Osteocyte (in vitro differentiated cells): ENCODE measurements at regions not wholly inside any gene's neighbourhood (a gene's known extent, or its start where the extent isn't known, plus 50 kb on each side); places are given as distances from the start of the nearest gene placed in this dataset.

Source experiments
- DNase-seq: peaks from one replicate; pipeline ENCODE4 v3.0.0; 2021; ENCODE audit warnings: mixed read lengths; ENCODE audit not compliant: unreplicated experiment; ENCODE audit errors: extremely low spot score
- H3K27ac Mint-ChIP-seq: one replicate; pipeline ENCODE4 v1.8.0; 2021; ENCODE audit warnings: mild to moderate bottlenecking, mixed read lengths; ENCODE audit not compliant: unreplicated experiment
- H3K27me3 Mint-ChIP-seq: one replicate; pipeline ENCODE4 v1.8.0; 2021; ENCODE audit warnings: mixed read lengths; ENCODE audit not compliant: unreplicated experiment
- H3K36me3 Mint-ChIP-seq: one replicate; pipeline ENCODE4 v1.8.0; 2021; ENCODE audit warnings: mixed read lengths; ENCODE audit not compliant: unreplicated experiment
- H3K4me1 Mint-ChIP-seq: one replicate; pipeline ENCODE4 v1.8.0; 2021; ENCODE audit warnings: mixed read lengths; ENCODE audit not compliant: unreplicated experiment
- H3K4me3 Mint-ChIP-seq: one replicate; pipeline ENCODE4 v1.8.0; 2021; ENCODE audit warnings: mild to moderate bottlenecking, moderate library complexity, mixed read lengths; ENCODE audit not compliant: unreplicated experiment
- H3K9me3 Mint-ChIP-seq: one replicate; pipeline ENCODE4 v1.8.0; 2021; ENCODE audit warnings: mixed read lengths; ENCODE audit not compliant: unreplicated experiment
- TF ChIP-seq, protein P1 (sequence below): fragments of 200-600 bp; sonication (generic); IDR thresholded peaks from 2 replicates; pipeline ENCODE4 v1.5.0; 2021; ENCODE audit warnings: antibody characterized with exemption, mild to moderate bottlenecking, moderate library complexity

GRCh38 chr16:54429029-54429428 lies 142.4 kb upstream of the IRX3 start:
- DNase-seq: no peak
- peaks cover 22% of the 10 kb centered on the region for H3K4me1 Mint-ChIP-seq
- TF ChIP-seq, protein P1, sequence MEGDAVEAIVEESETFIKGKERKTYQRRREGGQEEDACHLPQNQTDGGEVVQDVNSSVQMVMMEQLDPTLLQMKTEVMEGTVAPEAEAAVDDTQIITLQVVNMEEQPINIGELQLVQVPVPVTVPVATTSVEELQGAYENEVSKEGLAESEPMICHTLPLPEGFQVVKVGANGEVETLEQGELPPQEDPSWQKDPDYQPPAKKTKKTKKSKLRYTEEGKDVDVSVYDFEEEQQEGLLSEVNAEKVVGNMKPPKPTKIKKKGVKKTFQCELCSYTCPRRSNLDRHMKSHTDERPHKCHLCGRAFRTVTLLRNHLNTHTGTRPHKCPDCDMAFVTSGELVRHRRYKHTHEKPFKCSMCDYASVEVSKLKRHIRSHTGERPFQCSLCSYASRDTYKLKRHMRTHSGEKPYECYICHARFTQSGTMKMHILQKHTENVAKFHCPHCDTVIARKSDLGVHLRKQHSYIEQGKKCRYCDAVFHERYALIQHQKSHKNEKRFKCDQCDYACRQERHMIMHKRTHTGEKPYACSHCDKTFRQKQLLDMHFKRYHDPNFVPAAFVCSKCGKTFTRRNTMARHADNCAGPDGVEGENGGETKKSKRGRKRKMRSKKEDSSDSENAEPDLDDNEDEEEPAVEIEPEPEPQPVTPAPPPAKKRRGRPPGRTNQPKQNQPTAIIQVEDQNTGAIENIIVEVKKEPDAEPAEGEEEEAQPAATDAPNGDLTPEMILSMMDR: no peak
- H3K4me3 Mint-ChIP-seq: no peak overlapping the region
- H3K27ac Mint-ChIP-seq: no peak overlapping the region
- peaks cover 2% of the 10 kb centered on the region for H3K36me3 Mint-ChIP-seq
- no peaks in the 10 kb centered on the region for H3K9me3 Mint-ChIP-seq
- H3K27me3 Mint-ChIP-seq: peaks cover 24% of the 10 kb centered on the region

DNA sequence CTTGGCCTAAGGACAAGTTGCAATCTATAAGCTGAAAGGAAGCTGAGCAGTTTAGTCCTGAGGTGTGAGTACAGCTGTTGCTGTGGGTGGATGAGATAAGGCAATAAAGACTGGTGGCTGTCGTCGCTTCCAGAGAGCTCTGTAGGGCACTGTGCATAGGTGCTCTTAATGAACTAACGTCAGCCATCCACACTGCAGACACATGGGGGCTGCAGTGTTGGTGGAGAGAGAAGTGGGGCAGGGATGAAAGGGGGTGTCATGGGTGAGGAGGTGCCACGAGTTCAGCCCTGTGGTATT lies 139.9 kb upstream of the IRX3 start:
- H3K4me1 Mint-ChIP-seq: peaks cover 15% of the 10 kb centered on the region
- peaks cover 24% of the 10 kb centered on the region for H3K27me3 Mint-ChIP-seq
- H3K4me3 Mint-ChIP-seq: no peak overlapping the region
- peaks cover 2% of the 10 kb centered on the region for H3K36me3 Mint-ChIP-seq
- H3K9me3 Mint-ChIP-seq: no peaks in the 10 kb centered on the region
- TF ChIP-seq, protein P1: no peak
- no peak for DNase-seq
- no peak overlapping the region for H3K27ac Mint-ChIP-seq

DNA sequence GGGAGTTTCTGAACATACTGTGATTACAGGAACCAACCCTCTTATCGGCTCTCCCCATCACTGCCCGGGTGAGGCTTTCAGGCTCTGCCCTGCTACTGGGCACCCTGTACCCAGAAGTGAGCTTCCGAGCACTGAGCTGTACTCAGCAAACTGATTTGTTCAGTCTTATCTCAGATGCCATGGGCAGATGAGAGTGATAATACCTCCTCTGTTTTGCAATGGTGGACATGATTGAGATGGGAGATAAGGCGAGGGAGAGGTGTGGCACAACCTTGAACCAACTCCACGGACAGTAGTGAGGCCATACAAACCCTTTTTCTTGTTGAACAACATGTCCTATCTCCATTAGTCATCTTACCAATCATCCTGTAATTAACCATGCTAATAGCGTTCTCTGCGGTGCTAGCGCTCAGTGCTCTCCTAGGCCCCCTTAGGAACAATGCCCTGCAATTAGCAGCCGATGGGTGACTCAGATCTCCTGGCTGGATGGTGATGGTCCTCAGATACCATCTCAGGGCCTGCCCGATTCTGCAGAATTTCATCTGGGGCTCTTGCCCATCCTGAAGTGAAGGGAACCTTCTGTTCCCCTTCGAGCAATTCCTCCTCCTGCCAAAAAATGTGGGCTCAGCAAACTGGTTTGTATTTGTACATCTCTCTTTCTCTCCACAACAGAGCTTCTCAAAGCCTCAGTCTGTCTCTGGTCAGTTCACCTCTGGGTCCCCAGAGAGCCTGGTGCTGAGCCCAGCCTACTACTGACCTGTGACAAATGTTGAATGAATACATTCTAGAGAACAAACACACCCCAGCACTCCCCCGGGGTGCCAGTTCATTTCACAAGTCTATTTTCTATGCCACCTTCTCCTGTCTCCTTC lies 139.3 kb upstream of the IRX3 start:
- no peak for DNase-seq
- H3K27me3 Mint-ChIP-seq: peaks cover 24% of the 10 kb centered on the region

DNA sequence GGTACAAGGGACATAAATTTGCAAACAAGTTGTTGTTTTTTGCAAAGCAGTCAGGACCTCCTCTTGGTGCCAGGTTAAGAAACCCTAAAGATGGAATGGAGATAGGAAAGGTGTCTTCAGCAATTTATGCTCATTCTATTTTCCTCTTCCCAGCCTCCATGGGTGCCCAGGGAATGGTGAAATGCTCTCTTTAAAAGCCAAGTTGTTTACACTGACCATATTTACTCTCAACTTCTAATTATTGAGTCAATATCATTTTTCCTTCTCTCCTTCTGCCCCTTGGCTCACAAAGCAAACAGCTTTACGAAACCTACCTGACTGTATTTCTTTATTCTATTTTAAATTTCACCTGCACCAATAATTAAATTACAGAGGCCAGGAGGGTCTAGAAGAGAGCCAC lies 138.5 kb upstream of the IRX3 start:
- peaks cover under 1% of the 10 kb centered on the region for H3K4me1 Mint-ChIP-seq
- TF ChIP-seq, protein P1: no peak
- H3K36me3 Mint-ChIP-seq: peaks cover 2% of the 10 kb centered on the region
- no peaks in the 10 kb centered on the region for H3K9me3 Mint-ChIP-seq
- peaks cover 24% of the 10 kb centered on the region for H3K27me3 Mint-ChIP-seq
- no peak overlapping the region for H3K27ac Mint-ChIP-seq
- no peak overlapping the region for H3K4me3 Mint-ChIP-seq
- no peak for DNase-seq

More for the DNA sequence above, 139.3 kb upstream of the IRX3 start:
- H3K9me3 Mint-ChIP-seq: no peaks in the 10 kb centered on the region
- TF ChIP-seq, protein P1: no peak
- no peak overlapping the region for H3K4me3 Mint-ChIP-seq
- H3K4me1 Mint-ChIP-seq: peaks cover 9% of the 10 kb centered on the region
- H3K27ac Mint-ChIP-seq: no peak overlapping the region
- peaks cover 2% of the 10 kb centered on the region for H3K36me3 Mint-ChIP-seq

GRCh38 chr16:54424043-54424451 lies 137.5 kb upstream of the IRX3 start:
- H3K27ac Mint-ChIP-seq: no peak overlapping the region
- DNase-seq: no peak
- H3K4me3 Mint-ChIP-seq: no peak overlapping the region
- peaks cover 2% of the 10 kb centered on the region for H3K36me3 Mint-ChIP-seq
- no peaks in the 10 kb centered on the region for H3K4me1 Mint-ChIP-seq
- TF ChIP-seq, protein P1: no peak
- H3K27me3 Mint-ChIP-seq: peaks cover 24% of the 10 kb centered on the region
- H3K9me3 Mint-ChIP-seq: no peaks in the 10 kb centered on the region
